IMR-90 (cell line): ENCODE measurements at regions not wholly inside any gene's neighbourhood (a gene's known extent, or its start where the extent isn't known, plus 50 kb on each side); places are given as distances from the start of the nearest gene placed in this dataset.

Experiments
- ATAC-seq: fragments of 200-7000 bp; cut with Tn5 transposase; 2 replicates; pipeline ENCODE4 v1.9.1; 2020; ENCODE audit warnings: low read depth, mild to moderate bottlenecking, moderate library complexity
- BruUV-seq: library from RNA; stranded (reverse); fragments of 400-500 nt; replicated peaks from 2 replicates; lab custom pipeline; 2021; lab: Mats Ljungman, UMichigan
- CTCF ChIA-PET: fragments of 300-600 bp; formaldehyde crosslinking; extraction: SDS; loops from one replicate; lab custom pipeline; 2021; ENCODE audit warnings: antibody characterized with exemption; lab: Yijun Ruan, JAX
- POLR2A ChIA-PET: fragments of 300-600 bp; sonication (Branson Sonifier 250); formaldehyde crosslinking; loops from one replicate; lab custom pipeline; 2022; ENCODE audit warnings: antibody characterized with exemption; ENCODE audit not compliant: unreplicated experiment; lab: Charles Lee
- DNase-seq: peaks from one replicate; pipeline ENCODE4 v3.0.0; 2013
- H2AFZ ChIP-seq: replicated peaks from 2 replicates; pipeline ENCODE3; 2013; ENCODE audit warnings: low read length, mild to moderate bottlenecking; ENCODE audit not compliant: poor library complexity
- H2AK5ac ChIP-seq: 2 replicates; pipeline ENCODE4 v1.6.1; 2013; ENCODE audit warnings: low read depth, low read length, inconsistent platforms
- H2AK9ac ChIP-seq: replicated peaks from 2 replicates; pipeline ENCODE3; 2013; ENCODE audit warnings: mild to moderate bottlenecking, low read depth, low read length, moderate library complexity; ENCODE audit not compliant: poor library complexity
- H2BK120ac ChIP-seq: 2 replicates; pipeline ENCODE4 v1.6.1; 2013; ENCODE audit warnings: low read depth, low read length, inconsistent platforms
- H2BK15ac ChIP-seq: 3 replicates; pipeline ENCODE4 v1.6.1; 2013; ENCODE audit warnings: low read depth, low read length, inconsistent platforms
- H2BK20ac ChIP-seq: 2 replicates; pipeline ENCODE4 v1.6.1; 2013; ENCODE audit warnings: low read depth, mild to moderate bottlenecking, inconsistent platforms, low read length, moderate library complexity
- H2BK5ac ChIP-seq: 2 replicates; pipeline ENCODE4 v1.6.1; 2013; ENCODE audit warnings: mild to moderate bottlenecking, low read depth, low read length, inconsistent platforms; ENCODE audit not compliant: poor library complexity, severe bottlenecking
- H3K14ac ChIP-seq: replicated peaks from 2 replicates; pipeline ENCODE4 v1.6.1; 2013; ENCODE audit warnings: low read depth, low read length, inconsistent platforms
- H3K18ac ChIP-seq: 2 replicates; pipeline ENCODE4 v1.6.1; 2013; ENCODE audit warnings: low read depth, low read length, control low read depth
- H3K23ac ChIP-seq: 2 replicates; pipeline ENCODE4 v1.6.1; 2013; ENCODE audit warnings: low read depth, low read length, inconsistent platforms
- H3K27ac ChIP-seq: 2 replicates; pipeline ENCODE4 v1.5.1; 2013; ENCODE audit warnings: mild to moderate bottlenecking, control low read depth, low read length; ENCODE audit not compliant: insufficient read depth
- H3K27me3 ChIP-seq: 2 replicates; pipeline ENCODE4 v1.6.1; 2013; ENCODE audit warnings: low read length; ENCODE audit not compliant: control insufficient read depth, insufficient read depth
- H3K36me3 ChIP-seq: 2 replicates; pipeline ENCODE4 v1.6.1; 2013; ENCODE audit warnings: low read length, mixed read lengths; ENCODE audit not compliant: control insufficient read depth, insufficient read depth
- H3K4ac ChIP-seq: 2 replicates; pipeline ENCODE4 v1.6.1; 2013; ENCODE audit warnings: low read depth, low read length, inconsistent platforms
- H3K4me1 ChIP-seq: 2 replicates; pipeline ENCODE4 v1.6.1; 2013; ENCODE audit warnings: low read length, mixed read lengths; ENCODE audit not compliant: control insufficient read depth, insufficient read depth
- H3K4me2 ChIP-seq: 2 replicates; pipeline ENCODE4 v1.6.1; 2013; ENCODE audit warnings: low read depth, mild to moderate bottlenecking, control low read depth, low read length, moderate library complexity
- H3K4me3 ChIP-seq: 2 replicates; pipeline ENCODE4 v1.5.1; 2013; ENCODE audit warnings: low read depth, mild to moderate bottlenecking, control low read depth, low read length, moderate library complexity; ENCODE audit not compliant: insufficient read depth
- H3K56ac ChIP-seq: 2 replicates; pipeline ENCODE4 v1.6.1; 2013; ENCODE audit warnings: low read length, inconsistent platforms; ENCODE audit not compliant: insufficient read depth; ENCODE audit errors: extremely low read depth
- H3K79me1 ChIP-seq, 2 experiments: 2 replicates each; pipeline ENCODE4 v1.6.1; 2013; ENCODE audit warnings: low read length in 2 of 2, inconsistent platforms in 1 of 2, low read depth in 1 of 2
- H3K9ac ChIP-seq: 2 replicates; pipeline ENCODE4 v1.6.1; 2013; ENCODE audit warnings: low read depth, low read length, control low read depth
- H3K9me1 ChIP-seq: 2 replicates; pipeline ENCODE4 v1.6.1; 2013; ENCODE audit warnings: low read length, inconsistent platforms; ENCODE audit not compliant: insufficient read depth
- H3K9me3 ChIP-seq: 2 replicates; pipeline ENCODE4 v1.6.1; 2013; ENCODE audit warnings: low read length; ENCODE audit not compliant: control insufficient read depth, insufficient read depth
- H4K20me1 ChIP-seq: 2 replicates; pipeline ENCODE4 v1.6.1; 2013; ENCODE audit warnings: low read length, inconsistent platforms; ENCODE audit not compliant: insufficient read depth
- H4K5ac ChIP-seq: 2 replicates; pipeline ENCODE4 v1.6.1; 2013; ENCODE audit warnings: mild to moderate bottlenecking, low read depth, low read length, control low read depth
- H4K8ac ChIP-seq, 2 experiments: 2 replicates each; pipeline ENCODE4 v1.6.1; 2013; ENCODE audit warnings: low read depth in 2 of 2, low read length in 2 of 2, control low read depth in 1 of 2, inconsistent platforms in 1 of 2
- H4K91ac ChIP-seq: 2 replicates; pipeline ENCODE4 v1.6.1; 2013; ENCODE audit warnings: low read depth, low read length, inconsistent platforms; ENCODE audit not compliant: insufficient read depth
- BHLHE40 ChIP-seq: fragments of 150-350 bp; IDR thresholded peaks from 2 replicates; pipeline ENCODE4 v1.6.1; 2016; ENCODE audit warnings: mild to moderate bottlenecking, low read depth, low read length
- CEBPB ChIP-seq: IDR thresholded peaks from 2 replicates; pipeline ENCODE4 v1.6.1; 2012; ENCODE audit warnings: low read depth, low read length, improper control_type of control experiment
- CHD1 ChIP-seq: IDR thresholded peaks from 2 replicates; pipeline ENCODE4 v1.6.1; 2012; ENCODE audit warnings: low read depth, low read length, improper control_type of control experiment
- CTCF ChIP-seq: conservative IDR thresholded peaks from 2 replicates; pipeline ENCODE4 v1.5.1; 2012; ENCODE audit warnings: mild to moderate bottlenecking, low read depth, low read length, improper control_type of control experiment
- MAFK ChIP-seq: IDR thresholded peaks from 2 replicates; pipeline ENCODE4 v1.6.1; 2012; ENCODE audit warnings: low read depth, low read length, improper control_type of control experiment
- MAZ ChIP-seq: IDR thresholded peaks from 2 replicates; pipeline ENCODE4 v1.6.1; 2012; ENCODE audit warnings: low read depth, mild to moderate bottlenecking, low read length, improper control_type of control experiment, moderate library complexity, borderline replicate concordance
- NFE2L2 ChIP-seq: fragments of 150-350 bp; IDR thresholded peaks from 2 replicates; pipeline ENCODE4 v1.6.1; 2016; ENCODE audit warnings: low read depth, mild to moderate bottlenecking, low read length
- POLR2A ChIP-seq: IDR thresholded peaks from 2 replicates; pipeline ENCODE4 v1.6.1; 2012; ENCODE audit warnings: mild to moderate bottlenecking, low read depth, low read length
- RAD21 ChIP-seq: IDR thresholded peaks from 2 replicates; pipeline ENCODE4 v1.6.1; 2012; ENCODE audit warnings: low read length, improper control_type of control experiment
- RCOR1 ChIP-seq: IDR thresholded peaks from 2 replicates; pipeline ENCODE4 v1.6.1; 2012; ENCODE audit warnings: mild to moderate bottlenecking, low read length, improper control_type of control experiment; ENCODE audit not compliant: insufficient replicate concordance
- RFX5 ChIP-seq: IDR thresholded peaks from 2 replicates; pipeline ENCODE4 v1.8.0; 2012; ENCODE audit warnings: low read depth, mild to moderate bottlenecking, low read length, moderate library complexity
- SMC3 ChIP-seq: fragments of 150-350 bp; IDR thresholded peaks from 2 replicates; pipeline ENCODE4 v1.6.1; 2016; ENCODE audit warnings: low read depth, mild to moderate bottlenecking, antibody characterized with exemption, low read length, moderate library complexity
- USF2 ChIP-seq: fragments of 150-350 bp; IDR thresholded peaks from 2 replicates; pipeline ENCODE4 v1.6.1; 2017; ENCODE audit warnings: mild to moderate bottlenecking, antibody characterized with exemption, low read length, low read depth
- WGBS, 2 experiments: methylation state at CpG; one replicate each; pipeline versions ENCODE4 v1.1.5 to v1.1.7; 2013; ENCODE audit warnings: missing lambda C conversion rate in 2 of 2; ENCODE audit not compliant: insufficient read length in 1 of 2; ENCODE audit errors: extremely low coverage in 2 of 2; 5-methylcytosine and 5-hydroxymethylcytosine counted together
- dilution Hi-C: fragments of 300-500 bp; cut with HindIII; formaldehyde crosslinking; loops from one replicate; pipeline ENCODE4 v1.14.3; 2018; ENCODE audit warnings: low sequenced_read_pairs; ENCODE audit not compliant: unreplicated experiment
- in situ Hi-C: fragments of 300-500 bp; cut with MboI; formaldehyde crosslinking; loops from 3 replicates; pipeline ENCODE4 v1.14.3; 2019; ENCODE audit warnings: low sequenced_read_pairs, inconsistent platforms, mixed read lengths
- intact Hi-C: fragments of 100-400 bp; cut with micrococcal nuclease; formaldehyde crosslinking; loops from 2 replicates; pipeline ENCODE4 v1.10.0; 2022
- TF ChIP-seq, protein P1 (sequence below): fragments of 150-350 bp; IDR thresholded peaks from 2 replicates; pipeline ENCODE4 v1.6.1; 2016; ENCODE audit warnings: low read depth, mild to moderate bottlenecking, low read length, moderate library complexity, borderline replicate concordance

GRCh38 chr2:123380370-123380935 is 644.6 kb upstream of the CNTNAP5 start:
- no peak overlapping the region for H3K18ac ChIP-seq
- H2AK9ac ChIP-seq, result no peak overlapping the region
- H4K91ac ChIP-seq, result no peak overlapping the region
- H2AFZ ChIP-seq, result no peak overlapping the region
- no peaks in the 10 kb centered on the region for H3K36me3 ChIP-seq
- H4K5ac ChIP-seq, result no peak overlapping the region
- no peak overlapping the region for H3K56ac ChIP-seq
- no peak overlapping the region for H2AK5ac ChIP-seq
- H4K8ac ChIP-seq, result no peak overlapping the region
- POLR2A ChIA-PET, result no interaction called here
- WGBS, 2 experiments, result 22% methylated on average over 4 of the region's 8 CpGs; no CpG with 5 or more reads in 1 of the 2 experiments
- H3K14ac ChIP-seq, result no peak overlapping the region
- H2BK20ac ChIP-seq, result no peak overlapping the region
- no peak overlapping the region for H3K9ac ChIP-seq
- H3K27me3 ChIP-seq, result no peaks in the 10 kb centered on the region
- no peak overlapping the region for H2BK15ac ChIP-seq
- H3K4me2 ChIP-seq, result no peak overlapping the region
- H3K4ac ChIP-seq, result no peak overlapping the region
- TF ChIP-seq RAD21 (no peak), USF2 (no peak), RFX5 (no peak), MAZ (no peak), SMC3 (no peak), CEBPB (no peak), NFE2L2 (no peak), RCOR1 (no peak), POLR2A (no peak), MAFK (no peak), BHLHE40 (no peak), CTCF (no peak), CHD1 (no peak)
- TF ChIP-seq, protein P1, sequence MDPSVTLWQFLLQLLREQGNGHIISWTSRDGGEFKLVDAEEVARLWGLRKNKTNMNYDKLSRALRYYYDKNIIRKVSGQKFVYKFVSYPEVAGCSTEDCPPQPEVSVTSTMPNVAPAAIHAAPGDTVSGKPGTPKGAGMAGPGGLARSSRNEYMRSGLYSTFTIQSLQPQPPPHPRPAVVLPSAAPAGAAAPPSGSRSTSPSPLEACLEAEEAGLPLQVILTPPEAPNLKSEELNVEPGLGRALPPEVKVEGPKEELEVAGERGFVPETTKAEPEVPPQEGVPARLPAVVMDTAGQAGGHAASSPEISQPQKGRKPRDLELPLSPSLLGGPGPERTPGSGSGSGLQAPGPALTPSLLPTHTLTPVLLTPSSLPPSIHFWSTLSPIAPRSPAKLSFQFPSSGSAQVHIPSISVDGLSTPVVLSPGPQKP, result no peak
- in situ Hi-C loops, result no loop called here
- H3K9me1 ChIP-seq, result no peaks in the 10 kb centered on the region
- H3K4me3 ChIP-seq, result no peak overlapping the region
- no peak overlapping the region for H2BK120ac ChIP-seq
- ATAC-seq (no peak), DNase-seq (no peak)
- H3K27ac ChIP-seq, result no peak overlapping the region
- H3K23ac ChIP-seq, result no peak overlapping the region
- intact Hi-C loops, result no loop called here
- CTCF ChIA-PET, result no interaction called here
- H3K79me1 ChIP-seq, result no peaks in the 10 kb centered on the region
- BruUV-seq, result no TSS peak
- no peaks in the 10 kb centered on the region for H3K4me1 ChIP-seq
- no peaks in the 10 kb centered on the region for H4K20me1 ChIP-seq
- H2BK5ac ChIP-seq, result no peak overlapping the region
- dilution Hi-C loops, result no loop called here
- peaks cover 10% of the 10 kb centered on the region for H3K9me3 ChIP-seq
